GM18870 (cell line): ENCODE measurements at regions not wholly inside any gene's neighbourhood (a gene's known extent, or its start where the extent isn't known, plus 50 kb on each side); places are given as distances from the start of the nearest gene placed in this dataset.

Source experiments
- ATAC-seq: cut with Tn5 transposase; IDR thresholded peaks from one replicate; pipeline ENCODE4 v1.9.1; 2021; ENCODE audit warnings: moderate library complexity; ENCODE audit not compliant: unreplicated experiment

GRCh38 chr16:76164970-76165558 lies 112.1 kb upstream of the CNTNAP4 start:
- peak; percentile 84 for ATAC-seq

DNA sequence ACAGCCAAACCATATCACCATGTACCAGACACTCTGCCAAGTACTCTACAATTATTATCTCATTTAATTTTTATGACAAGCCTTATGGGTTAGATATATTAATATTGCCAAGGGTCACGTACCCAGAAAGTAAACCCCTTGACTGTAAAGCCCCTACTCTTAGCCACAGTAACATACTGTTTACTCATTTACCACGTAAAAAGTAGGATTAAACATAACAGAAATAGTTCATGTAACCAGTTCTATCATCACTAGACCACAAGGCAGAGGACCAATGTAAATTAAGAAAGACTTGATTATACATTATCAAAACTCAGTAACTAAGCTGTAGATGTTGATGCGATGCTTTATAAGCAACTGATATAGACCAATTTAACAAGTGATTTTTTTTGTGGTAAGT lies 101.5 kb upstream of the CNTNAP4 start:
- ATAC-seq = peak; percentile 25

DNA sequence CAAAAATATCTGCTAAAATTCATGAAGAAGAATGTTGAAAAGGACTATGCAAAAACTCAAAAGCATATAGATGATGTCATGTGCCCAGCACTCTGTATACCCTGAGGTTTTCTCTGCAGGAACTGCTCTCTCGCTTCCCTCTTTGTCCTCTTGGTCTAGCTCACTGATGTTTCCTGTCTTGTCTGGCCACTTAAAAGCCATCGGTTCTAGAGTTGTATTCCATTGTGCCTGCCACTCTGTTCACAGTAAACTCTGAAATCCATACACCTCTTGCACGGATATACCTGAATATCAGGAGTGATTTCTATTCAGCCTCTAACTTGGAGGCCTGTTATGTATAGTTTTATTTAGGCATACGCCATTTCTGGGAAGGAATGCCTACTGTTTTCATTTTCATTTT lies 101.0 kb upstream of the CNTNAP4 start:
- peak; percentile 95 for ATAC-seq

GRCh38 chr16:76176616-76177015 lies 100.6 kb upstream of the CNTNAP4 start:
- ATAC-seq = no peak

- ATAC-seq = no peak
Measured at GRCh38 chr16:76182041-76182635, 95.1 kb upstream of the CNTNAP4 start.

DNA sequence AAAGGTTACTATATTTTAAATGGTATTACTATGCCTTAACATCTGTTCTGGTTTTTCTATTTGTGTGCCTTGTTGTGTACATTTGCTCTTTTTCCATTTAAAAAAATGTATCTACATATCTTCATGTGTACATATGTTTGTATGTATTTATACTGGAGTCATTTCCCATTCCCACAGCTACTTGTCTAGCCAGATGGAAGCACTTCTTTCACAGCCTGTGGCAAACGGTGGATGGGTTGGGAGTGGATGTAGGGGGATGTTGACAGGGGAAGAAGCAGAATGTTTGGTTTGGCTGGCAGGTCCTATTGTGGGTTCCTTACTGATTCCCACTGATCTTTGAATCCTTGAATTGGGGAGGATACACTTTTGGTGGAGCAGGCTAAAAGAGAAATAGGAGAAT lies 93.6 kb upstream of the CNTNAP4 start:
- no peak for ATAC-seq

DNA sequence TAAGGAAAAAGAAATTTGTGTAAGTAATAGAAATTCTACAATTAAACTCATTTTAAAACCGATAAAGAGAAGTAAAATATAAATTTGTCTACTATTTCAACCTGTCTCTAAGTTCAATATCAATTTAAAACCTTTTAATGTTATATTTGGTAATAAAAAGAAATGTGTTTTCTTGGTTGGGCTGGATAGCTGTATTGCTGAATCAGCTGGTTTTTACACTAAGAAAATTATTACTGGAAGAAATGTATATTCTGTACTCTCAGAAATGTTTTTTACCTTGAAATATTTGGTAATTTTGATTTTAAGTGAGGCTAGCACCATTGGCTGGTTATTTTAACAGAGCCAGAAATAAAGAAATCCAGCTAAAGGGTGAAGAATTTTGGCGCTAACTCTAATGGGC lies 87.1 kb upstream of the CNTNAP4 start:
- ATAC-seq = no peak

DNA sequence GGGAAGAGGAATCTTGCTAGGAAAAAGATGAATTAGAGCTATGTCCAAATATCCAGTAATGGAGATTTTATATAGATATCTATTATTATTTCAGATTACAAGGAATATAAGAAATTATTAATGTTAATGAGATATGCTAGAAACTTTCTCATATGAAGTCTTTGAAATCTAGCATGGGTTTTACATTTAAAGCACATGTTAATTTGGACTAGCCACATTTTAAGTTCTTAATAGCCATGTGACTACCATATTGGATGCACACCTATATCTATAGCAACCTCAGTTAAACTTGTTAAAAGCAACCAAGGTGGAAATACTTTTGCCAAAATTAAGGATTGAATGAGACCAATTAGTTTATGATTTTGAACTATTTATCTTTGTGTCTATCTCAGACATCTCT lies 86.7 kb upstream of the CNTNAP4 start:
- ATAC-seq = no peak

DNA sequence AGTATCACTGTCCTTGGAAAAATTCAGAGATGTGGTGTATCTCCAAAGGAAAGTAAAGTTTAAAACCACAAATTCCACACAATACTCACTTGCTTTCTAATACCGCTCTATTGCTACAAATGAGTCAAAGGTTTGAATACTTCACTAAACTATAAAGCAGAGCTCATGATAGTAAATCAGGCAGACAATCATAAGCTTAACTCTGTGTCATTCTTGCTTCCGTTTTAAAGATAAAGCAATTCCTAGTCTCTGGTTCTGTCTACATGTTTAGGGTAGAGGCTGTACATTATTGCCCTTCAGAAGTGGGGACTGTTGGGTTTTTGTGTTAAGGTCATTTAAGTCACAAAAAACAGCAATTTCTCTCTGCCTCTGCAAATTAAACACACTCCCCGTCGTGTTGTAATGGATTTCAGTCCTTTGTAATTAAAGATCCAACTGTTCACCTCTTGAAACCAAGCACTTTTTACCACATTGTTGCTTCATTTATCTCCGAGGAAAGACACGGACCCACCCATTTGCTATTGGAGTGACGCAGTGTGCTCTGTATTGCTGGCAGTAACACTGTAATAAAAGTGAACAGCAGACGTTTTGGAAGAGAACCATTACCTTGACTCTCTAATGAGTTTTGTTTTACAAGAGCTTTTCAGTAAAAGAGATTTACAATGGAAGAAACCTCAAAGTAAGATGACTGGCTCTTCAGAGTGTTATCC lies 83.1 kb upstream of the CNTNAP4 start:
- no peak for ATAC-seq

DNA sequence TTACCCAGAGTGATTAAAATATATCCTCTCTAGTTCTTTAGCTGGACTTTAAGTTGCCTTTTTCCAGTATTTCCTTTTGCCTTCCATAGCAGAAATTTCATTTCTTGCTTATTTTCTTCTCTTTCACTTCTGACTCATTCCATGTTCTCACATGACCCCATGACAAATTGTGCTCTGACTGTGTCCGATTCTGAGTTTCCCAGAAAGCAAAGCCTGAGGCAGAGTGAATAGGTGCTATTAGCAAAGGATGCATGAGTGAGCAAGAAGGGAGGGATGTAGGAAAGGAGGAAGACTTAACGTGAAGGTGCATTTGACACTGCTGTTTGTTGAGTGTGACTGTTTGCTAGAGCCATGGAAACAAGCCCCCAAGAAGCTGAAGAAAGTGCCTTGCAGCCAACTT lies 82.6 kb upstream of the CNTNAP4 start:
- no peak for ATAC-seq

DNA sequence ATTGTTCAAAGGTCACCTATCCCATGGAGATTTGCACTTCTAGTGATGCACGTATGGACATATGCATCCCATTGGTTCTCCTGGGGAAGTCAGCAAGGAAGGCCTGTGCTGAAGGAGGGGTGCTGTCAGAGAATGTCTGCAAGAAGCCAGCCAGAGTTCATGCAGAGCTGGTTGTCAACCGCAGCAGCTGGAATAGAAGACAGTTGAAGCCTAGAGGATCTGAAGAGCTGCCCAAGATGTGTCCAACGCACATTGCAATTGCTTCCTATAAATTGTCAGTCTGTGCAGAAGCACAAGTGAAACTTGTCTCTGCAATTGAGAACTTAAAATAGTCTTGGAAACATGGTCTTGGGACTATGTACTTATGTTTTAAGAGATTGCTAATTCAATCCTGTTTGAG lies 82.1 kb upstream of the CNTNAP4 start:
- no peak for ATAC-seq

DNA sequence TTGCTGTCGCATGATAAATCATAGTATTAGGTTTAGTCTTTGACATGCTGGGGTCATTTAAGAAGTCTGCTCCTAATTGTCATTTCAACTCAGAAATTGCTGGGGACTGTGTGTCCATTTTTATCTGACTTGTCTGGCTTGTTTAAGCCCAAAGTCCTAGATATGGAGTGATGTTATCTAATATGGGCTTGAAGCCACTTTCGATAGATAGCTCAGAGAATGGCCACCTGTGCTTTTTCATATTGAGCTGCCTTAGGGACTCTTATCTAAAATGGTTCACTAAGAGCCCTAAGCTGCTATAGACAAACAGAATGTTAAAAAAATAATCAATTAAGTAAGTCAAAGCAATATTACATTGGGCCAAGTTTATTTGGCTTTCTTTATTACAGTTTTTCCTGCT lies 81.6 kb upstream of the CNTNAP4 start:
- ATAC-seq = no peak

DNA sequence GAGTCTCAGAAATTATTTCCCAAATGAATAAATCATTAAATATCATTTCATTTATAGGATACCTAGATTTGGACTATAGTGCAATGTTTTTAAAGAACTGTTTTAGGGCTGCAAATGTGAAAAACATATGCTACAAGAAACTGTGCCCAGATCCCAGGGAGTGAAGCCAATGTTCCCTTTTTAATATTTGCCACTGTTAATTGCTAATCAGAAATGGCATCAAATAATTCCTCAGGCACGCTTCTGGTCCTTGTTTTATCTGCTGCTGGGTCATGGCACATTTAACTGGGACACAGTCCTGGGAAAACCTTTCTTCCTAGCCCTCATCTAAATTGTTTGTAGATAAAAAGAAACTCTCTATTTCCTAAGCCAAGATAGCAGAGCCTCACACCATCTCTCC lies 79.3 kb upstream of the CNTNAP4 start:
- no peak for ATAC-seq

DNA sequence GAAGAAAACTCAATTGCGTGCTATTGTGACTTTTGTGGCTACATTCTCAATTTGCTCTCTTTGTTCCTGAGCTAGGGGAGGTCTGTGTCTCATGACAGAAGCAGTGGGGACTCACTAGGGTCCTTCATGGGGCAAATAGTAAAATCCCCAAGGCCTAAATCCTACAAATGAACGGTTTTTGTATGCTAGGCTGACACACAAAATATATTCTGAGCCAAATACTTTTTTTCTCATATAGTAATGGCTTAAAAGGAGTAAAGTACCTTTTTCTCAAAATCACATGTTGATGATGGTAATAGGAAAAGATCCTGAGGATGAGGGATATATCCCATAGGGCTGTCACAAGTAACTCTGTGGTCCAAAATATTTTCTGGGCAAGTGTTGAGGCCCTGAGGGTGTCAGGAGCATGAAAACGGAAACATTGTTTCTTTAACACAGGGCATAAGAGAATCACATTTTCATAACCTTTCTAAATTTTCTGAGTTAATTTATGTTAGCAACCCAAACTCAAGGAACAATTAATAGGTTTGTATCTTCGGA lies 77.5 kb upstream of the CNTNAP4 start:
- no peak for ATAC-seq

- ATAC-seq = no peak
Measured at GRCh38 chr16:76201385-76201784, 75.8 kb upstream of the CNTNAP4 start.

GRCh38 chr16:76204249-76204648 lies 73.0 kb upstream of the CNTNAP4 start:
- peak; percentile 70 for ATAC-seq

DNA sequence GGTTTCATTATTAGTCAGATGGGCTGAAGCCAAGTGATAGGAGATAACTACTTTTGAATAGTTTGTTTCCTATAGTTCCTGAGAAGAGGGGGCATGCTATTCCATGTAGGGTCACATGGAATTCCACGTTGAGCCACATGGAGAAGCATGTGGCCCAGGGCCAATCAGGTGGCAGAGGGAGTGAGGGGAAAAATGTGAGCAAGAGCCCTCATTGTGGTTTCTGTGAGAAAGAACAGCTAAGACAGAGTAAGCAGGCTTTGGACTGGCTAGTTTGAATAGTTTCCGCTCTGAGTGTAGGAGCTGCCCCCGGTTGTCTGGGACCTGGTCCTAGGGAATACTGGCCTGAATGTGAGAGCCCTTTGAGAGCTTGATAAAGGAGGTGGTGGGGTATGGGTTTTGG lies 69.9 kb upstream of the CNTNAP4 start:
- no peak for ATAC-seq

GRCh38 chr16:76210157-76210556 lies 67.0 kb upstream of the CNTNAP4 start:
- ATAC-seq = no peak

DNA sequence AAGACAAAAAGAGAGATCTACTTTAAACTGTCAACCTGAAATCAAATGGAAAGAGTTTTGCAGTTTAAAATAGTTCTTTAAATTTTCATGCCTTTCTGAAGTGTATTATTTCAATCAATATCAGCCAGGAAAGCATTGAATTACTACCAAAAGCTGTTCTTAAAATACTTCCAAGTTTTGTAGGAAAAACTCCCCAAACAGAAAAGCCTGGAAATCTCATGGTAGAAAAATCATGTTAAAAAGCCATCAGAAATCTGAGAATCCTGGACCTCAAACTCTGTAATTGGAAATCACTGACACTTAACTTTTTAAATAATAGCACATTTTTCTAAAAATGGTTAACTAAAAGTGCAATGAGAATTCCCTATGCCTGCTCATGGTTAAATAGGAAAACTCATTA lies 63.3 kb upstream of the CNTNAP4 start:
- ATAC-seq = no peak

DNA sequence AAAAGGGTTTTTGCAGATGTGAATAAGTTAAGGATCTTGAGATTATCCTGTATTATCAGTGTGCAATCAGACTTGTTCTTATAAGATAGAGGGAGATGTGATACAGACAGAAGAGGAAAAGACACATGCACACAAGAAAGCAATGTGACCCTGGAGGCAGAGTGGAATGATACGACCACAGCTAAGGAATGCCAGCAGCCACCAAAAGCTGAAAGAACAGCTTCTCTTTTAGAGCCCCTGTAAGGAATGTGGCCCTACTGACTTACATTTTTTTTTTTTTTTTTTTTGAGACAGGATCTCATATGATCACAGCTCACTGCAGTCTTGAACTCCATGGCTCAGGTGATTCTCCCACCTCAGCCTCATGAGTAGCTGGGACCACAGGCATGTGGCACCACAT lies 62.3 kb upstream of the CNTNAP4 start:
- ATAC-seq = no peak

GRCh38 chr16:76222087-76222486 lies 55.1 kb upstream of the CNTNAP4 start:
- no peak for ATAC-seq

DNA sequence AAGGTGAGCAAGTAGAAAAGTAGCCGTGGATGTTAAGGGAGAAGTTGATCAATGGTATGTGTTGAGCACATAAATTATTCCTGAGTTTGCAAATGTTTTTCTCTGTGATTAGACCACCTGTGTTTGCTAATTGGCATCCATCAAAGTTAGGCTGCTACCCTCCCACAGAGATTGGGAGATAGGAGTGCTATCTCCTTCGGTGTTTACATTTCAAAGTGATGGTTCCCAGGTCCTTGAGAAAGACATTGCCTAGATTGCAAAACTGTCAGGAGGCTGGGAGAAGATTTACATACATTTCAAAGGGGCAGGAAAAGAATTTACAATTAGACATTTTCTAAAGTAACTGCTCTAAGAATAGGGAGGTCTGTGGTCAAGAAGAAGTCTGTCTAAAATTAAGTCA lies 54.3 kb upstream of the CNTNAP4 start:
- ATAC-seq = no peak
